Keratinocyte (primary cell): ENCODE measurements at regions not wholly inside any gene's neighbourhood (a gene's known extent, or its start where the extent isn't known, plus 50 kb on each side); places are given as distances from the start of the nearest gene placed in this dataset.

Experiments used
- DNase-seq: peaks from one replicate; pipeline ENCODE4 v3.0.0-alpha.2; 2011; ENCODE audit warnings: low read depth, missing footprints, low spot score
- FAIRE-seq: peaks from 2 replicates; lab custom pipeline; 2011; peaks lifted over from hg19 to GRCh38; lab: Jason Lieb, UNC
- H2AFZ ChIP-seq: 2 replicates; pipeline ENCODE4 v1.6.0; 2012; ENCODE audit warnings: low read length, control low read depth, inconsistent platforms; ENCODE audit not compliant: control insufficient read depth
- H3K27ac ChIP-seq: 2 replicates; pipeline ENCODE4 v1.5.1; 2011; ENCODE audit warnings: low read length; ENCODE audit not compliant: control insufficient read depth, insufficient read depth
- H3K27me3 ChIP-seq: 3 replicates; pipeline ENCODE4 v1.6.0; 2011; ENCODE audit warnings: low read length; ENCODE audit not compliant: control insufficient read depth, insufficient read depth; ENCODE audit errors: extremely low read depth
- H3K36me3 ChIP-seq, 2 experiments: 2 replicates in 1 of 2; 3 replicates in 1 of 2; pipeline ENCODE4 v1.5.1; 2011; ENCODE audit warnings: low read length in 2 of 2, mild to moderate bottlenecking in 1 of 2; ENCODE audit not compliant: control insufficient read depth in 2 of 2, insufficient read depth in 2 of 2; ENCODE audit errors: extremely low read depth in 1 of 2
- H3K4me1 ChIP-seq: 3 replicates; pipeline ENCODE4 v1.5.1; 2011; ENCODE audit warnings: low read length; ENCODE audit not compliant: control insufficient read depth, insufficient read depth; ENCODE audit errors: extremely low read depth
- H3K4me2 ChIP-seq: 3 replicates; pipeline ENCODE4 v1.6.0; 2011; ENCODE audit warnings: low read depth, low read length; ENCODE audit not compliant: control insufficient read depth, insufficient read depth; ENCODE audit errors: extremely low read depth
- H3K4me3 ChIP-seq, 3 experiments: fragments of 200-600 bp in 1 of 3; sonication (generic) in 1 of 3; 2 replicates in 2 of 3; 3 replicates in 1 of 3; pipeline ENCODE4 v1.5.1; 2011 to 2016; ENCODE audit warnings: low read length in 3 of 3, mild to moderate bottlenecking in 3 of 3, control low read depth in 2 of 3, inconsistent platforms in 1 of 3, low read depth in 1 of 3, mixed read lengths in 1 of 3, mixed run types in 1 of 3, moderate library complexity in 1 of 3; ENCODE audit not compliant: control insufficient read depth in 2 of 3, insufficient read depth in 2 of 3; ENCODE audit errors: extremely low read depth in 1 of 3
- H3K79me2 ChIP-seq: 2 replicates; pipeline ENCODE4 v1.6.0; 2012; ENCODE audit warnings: low read length; ENCODE audit not compliant: control insufficient read depth, insufficient read depth
- H3K9ac ChIP-seq: 3 replicates; pipeline ENCODE4 v1.6.0; 2011; ENCODE audit warnings: low read length; ENCODE audit not compliant: control insufficient read depth, insufficient read depth; ENCODE audit errors: extremely low read depth
- H3K9me1 ChIP-seq: 3 replicates; pipeline ENCODE4 v1.6.0; 2011; ENCODE audit warnings: low read length; ENCODE audit not compliant: control insufficient read depth, insufficient read depth; ENCODE audit errors: extremely low read depth
- H3K9me3 ChIP-seq: 2 replicates; pipeline ENCODE4 v1.5.1; 2012; ENCODE audit warnings: low read depth, low read length; ENCODE audit not compliant: control insufficient read depth
- H4K20me1 ChIP-seq: 3 replicates; pipeline ENCODE4 v1.6.0; 2011; ENCODE audit warnings: low read length; ENCODE audit not compliant: control insufficient read depth, insufficient read depth; ENCODE audit errors: extremely low read depth
- CTCF ChIP-seq, 3 experiments: IDR thresholded peaks in 1 of 3; conservative IDR thresholded peaks in 1 of 3; optimal IDR thresholded peaks in 1 of 3; 2 replicates in 2 of 3; 3 replicates in 1 of 3; pipeline versions ENCODE3 to v1.5.1; 2011; ENCODE audit warnings: low read length in 3 of 3, mild to moderate bottlenecking in 3 of 3, moderate library complexity in 2 of 3, control low read depth in 1 of 3, inconsistent platforms in 1 of 3; ENCODE audit not compliant: insufficient read depth in 2 of 3; ENCODE audit errors: extremely low read depth in 1 of 3
- EZH2 ChIP-seq: IDR thresholded peaks from one replicate; pipeline ENCODE4 v1.6.1; 2012; ENCODE audit warnings: inconsistent platforms, mild to moderate bottlenecking, low read length, moderate library complexity
- dilution Hi-C: fragments of 300-500 bp; cut with MboI; formaldehyde crosslinking; loops from one replicate; pipeline ENCODE4 v1.7.0; 2020; ENCODE audit warnings: low sequenced_read_pairs; ENCODE audit not compliant: extremely low pct_ligation_motif_present

GRCh38 chr15:26438718-26439117 is 334.1 kb downstream of the GABRB3 start:
- Histone ChIP-seq H3K9me3 (peaks cover 9% of the 10 kb centered on the region), H4K20me1 (no peaks in the 10 kb centered on the region), H3K4me3 (no peak overlapping the region), H2AFZ (no peak overlapping the region), H3K4me2 (no peak overlapping the region), H3K9me1 (no peaks in the 10 kb centered on the region), H3K79me2 (no peaks in the 10 kb centered on the region), H3K27me3 (no peaks in the 10 kb centered on the region), H3K4me1 (no peaks in the 10 kb centered on the region), H3K36me3 (no peaks in the 10 kb centered on the region), H3K27ac (no peak overlapping the region), H3K9ac (no peak overlapping the region)
- dilution Hi-C loops, result no loop called here
- DNase-seq (no peak), FAIRE-seq (no peak)
- TF ChIP-seq CTCF (optimal IDR thresholded peaks at IDR 0.05 in 1 of 3, IDR thresholded peaks at IDR 0.05 in 1 of 3, conservative IDR thresholded peaks at IDR 0.05 in 1 of 3; ENCODE audit: extremely low read depth in 1 of 3, insufficient read depth in 2 of 3, low read length in 3 of 3) (no peak), EZH2 (no peak)

GRCh38 chr15:26438316-26438715 is 334.6 kb downstream of the GABRB3 start:
- Histone ChIP-seq H3K4me3 (no peak overlapping the region), H3K79me2 (no peaks in the 10 kb centered on the region), H4K20me1 (no peaks in the 10 kb centered on the region), H3K27me3 (no peaks in the 10 kb centered on the region), H3K9me1 (no peaks in the 10 kb centered on the region), H3K27ac (no peak overlapping the region), H3K4me1 (no peaks in the 10 kb centered on the region), H2AFZ (no peak overlapping the region), H3K36me3 (no peaks in the 10 kb centered on the region), H3K9me3 (peaks cover 9% of the 10 kb centered on the region), H3K9ac (no peak overlapping the region), H3K4me2 (no peak overlapping the region)
- dilution Hi-C loops, result no loop called here
- no peak for DNase-seq
- TF ChIP-seq CTCF (optimal IDR thresholded peaks at IDR 0.05 in 1 of 3, IDR thresholded peaks at IDR 0.05 in 1 of 3, conservative IDR thresholded peaks at IDR 0.05 in 1 of 3; ENCODE audit: extremely low read depth in 1 of 3, insufficient read depth in 2 of 3, low read length in 3 of 3) (no peak), EZH2 (no peak)
- FAIRE-seq, result no peak
